HG03025 (cell line): ENCODE measurements at regions not wholly inside any gene's neighbourhood (a gene's known extent, or its start where the extent isn't known, plus 50 kb on each side); places are given as distances from the start of the nearest gene placed in this dataset.
"Not testable (repeated sequence)": the region's sequence is repeated elsewhere in the genome, so short reads cannot be mapped to it uniquely, and the experiment has no call there.

Experiments used
- ATAC-seq: cut with Tn5 transposase; IDR thresholded peaks from one replicate; pipeline ENCODE4 v1.9.1; 2021; ENCODE audit warnings: mild to moderate bottlenecking, moderate library complexity; ENCODE audit not compliant: unreplicated experiment, low FRiP score

DNA sequence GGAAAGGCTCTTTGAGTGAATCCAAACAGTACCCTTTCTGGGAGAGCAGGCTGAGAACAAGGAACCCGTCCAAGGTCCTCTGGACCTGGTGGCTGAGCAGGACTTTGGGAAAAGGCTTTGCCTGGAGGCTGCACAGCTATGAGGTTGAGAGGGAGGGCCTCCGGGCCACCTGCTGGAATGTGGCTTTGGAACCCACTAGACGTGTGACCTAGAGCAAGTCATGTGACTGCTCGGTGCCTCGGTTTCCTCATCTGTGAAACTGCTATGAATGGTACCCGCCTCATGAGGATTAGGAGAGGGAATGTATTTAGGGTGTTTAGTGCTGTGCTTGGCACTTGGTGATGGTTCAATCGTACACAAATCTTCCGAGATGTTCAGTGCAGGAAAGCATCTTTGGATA lies 50.4 kb downstream of the HAPSTR1 start:
- no peak for ATAC-seq

DNA sequence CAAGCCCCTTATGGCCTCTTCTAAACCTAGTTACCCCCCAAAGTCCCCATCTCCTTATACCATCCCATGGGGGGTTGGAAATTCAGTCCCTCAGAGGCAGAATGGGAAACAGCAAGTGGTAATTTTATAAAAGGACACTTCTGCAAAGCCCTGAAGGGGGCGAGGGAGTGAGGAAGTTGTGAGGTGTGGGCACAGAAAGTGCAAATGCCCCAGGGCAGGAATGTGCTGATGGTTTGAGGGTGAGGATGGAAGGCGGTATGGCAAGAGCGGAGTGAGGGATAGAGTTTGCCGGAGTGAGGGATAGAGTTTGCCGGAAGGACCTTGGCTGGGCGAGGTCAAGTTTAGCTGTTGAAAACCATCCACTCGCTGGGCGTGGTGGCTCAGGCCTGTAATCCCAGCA lies 52.7 kb downstream of the HAPSTR1 start:
- no peak for ATAC-seq

DNA sequence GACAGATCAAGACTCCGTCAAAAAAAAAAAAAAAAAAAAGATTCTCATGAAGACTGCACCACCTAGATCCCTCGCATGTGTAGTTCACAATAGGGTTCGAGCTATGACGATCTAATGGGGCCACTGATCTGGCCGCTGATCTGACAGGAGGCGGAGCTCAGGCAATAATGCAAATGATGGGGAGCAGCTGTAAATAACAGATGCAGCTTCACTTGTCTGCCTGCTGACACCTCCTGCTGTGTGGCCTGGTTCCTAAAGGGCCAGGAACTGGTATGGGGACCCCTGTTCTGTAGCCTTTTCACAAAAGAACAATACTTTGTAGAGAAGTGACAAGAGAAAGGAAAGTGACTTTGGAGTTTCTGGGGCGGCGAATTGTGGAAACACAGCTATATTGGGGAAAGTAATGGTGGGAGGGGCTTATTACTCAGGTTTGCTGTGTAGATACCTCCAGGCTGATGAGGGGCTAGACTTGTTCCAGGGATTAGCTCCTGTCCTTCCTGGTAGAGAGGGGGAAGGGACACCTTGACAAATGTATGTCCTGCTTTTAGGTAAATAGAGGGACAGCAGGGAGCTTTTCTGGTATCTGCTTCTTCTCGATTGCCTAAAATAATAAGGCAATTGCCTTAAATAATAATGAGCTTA lies 57.1 kb downstream of the HAPSTR1 start:
- no peak for ATAC-seq

DNA sequence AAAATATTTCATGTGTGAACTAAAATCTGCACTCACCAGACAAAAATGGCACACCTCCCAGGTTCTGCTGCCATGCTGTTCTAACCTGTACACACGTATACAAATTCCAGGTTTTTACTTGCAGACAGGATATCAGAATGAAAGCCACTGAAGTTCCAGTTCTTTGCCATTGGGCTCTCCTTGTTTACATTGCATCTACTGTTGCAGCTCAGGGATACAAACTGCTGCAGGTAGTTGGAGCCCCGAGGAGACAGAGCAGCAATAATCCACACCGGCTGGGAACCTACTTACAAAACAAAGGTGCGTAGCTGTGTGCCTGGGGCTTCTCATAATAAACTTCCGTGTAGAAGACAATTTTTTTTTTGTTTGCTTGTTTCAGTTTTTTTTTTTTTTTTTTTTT lies 59.6 kb downstream of the HAPSTR1 start:
- no peak for ATAC-seq

DNA sequence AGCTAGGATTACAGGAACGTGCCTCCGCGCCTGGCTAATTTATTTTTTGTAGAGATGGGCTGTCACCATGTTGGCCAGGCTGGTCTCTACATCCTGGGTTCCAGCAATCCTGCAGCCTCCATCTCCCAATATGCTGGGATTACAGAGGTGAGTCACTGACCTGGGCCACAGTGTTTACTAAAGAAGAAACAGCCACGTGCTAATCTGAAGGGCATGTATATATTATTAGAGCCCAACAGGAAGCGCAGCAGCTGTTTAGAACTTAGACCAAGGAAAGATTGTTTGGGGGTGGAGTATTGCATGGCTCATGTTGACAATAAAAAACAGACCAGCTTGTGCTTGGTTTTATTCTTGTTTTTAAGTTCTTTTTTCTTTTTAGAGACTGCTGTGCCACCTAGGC lies 60.2 kb downstream of the HAPSTR1 start:
- no peak for ATAC-seq

DNA sequence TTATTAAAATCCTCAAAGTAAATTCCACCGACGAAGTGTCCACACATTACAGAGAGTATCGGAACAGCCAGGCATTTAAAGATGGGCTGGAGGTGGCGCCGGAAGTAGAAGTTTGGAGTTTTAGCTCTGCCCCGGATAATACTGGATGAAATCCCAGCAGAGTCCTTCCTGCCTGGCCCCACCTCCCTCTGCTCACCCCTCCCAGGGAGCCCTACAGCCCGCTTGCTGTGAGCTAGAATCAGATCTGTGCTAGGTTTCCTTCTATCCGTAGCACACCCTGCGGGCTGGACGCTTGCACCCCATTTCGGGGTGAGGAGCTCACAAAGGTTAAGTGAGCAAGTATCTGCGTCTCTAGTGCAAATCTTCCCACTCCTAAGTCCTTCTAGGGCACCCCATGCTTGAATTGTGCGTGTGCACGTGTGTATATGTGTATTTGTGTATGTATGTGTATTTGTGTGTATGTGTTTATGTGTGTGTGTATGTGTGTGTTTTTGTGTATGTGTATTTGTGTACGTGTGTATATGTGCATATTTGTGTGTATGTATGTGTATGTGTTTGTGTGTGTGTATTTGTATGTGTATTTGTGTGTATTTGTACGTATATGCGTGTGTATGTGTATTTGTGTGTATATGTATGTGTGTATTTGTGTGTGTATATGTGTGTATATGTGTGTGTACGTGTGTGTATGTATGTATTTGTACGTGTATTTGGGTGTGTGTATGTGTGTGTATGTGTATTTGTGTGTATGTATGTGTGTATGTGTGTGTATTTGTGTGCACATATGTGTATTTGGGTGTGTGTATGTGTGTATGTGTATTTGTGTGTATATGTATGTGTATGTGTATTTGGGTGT lies 61.4 kb downstream of the HAPSTR1 start:
- no peak for ATAC-seq

DNA sequence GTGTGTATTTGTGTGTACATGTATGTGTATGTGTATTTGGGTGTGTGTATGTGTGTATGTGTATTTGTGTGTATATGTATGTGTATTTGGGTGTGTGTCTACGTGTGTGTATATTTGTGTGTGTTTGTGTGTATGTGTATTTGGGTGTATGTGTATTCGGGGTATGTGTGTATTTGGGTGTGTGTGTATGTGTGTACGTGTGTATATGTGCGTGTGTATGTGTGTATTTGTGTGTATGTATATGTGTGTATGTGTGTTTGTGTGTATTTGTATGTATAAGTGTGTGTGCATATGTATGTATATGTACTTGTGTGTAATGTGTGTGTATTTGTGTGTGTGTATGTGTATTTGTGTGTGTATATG lies 62.0 kb downstream of the HAPSTR1 start:
- no peak for ATAC-seq

DNA sequence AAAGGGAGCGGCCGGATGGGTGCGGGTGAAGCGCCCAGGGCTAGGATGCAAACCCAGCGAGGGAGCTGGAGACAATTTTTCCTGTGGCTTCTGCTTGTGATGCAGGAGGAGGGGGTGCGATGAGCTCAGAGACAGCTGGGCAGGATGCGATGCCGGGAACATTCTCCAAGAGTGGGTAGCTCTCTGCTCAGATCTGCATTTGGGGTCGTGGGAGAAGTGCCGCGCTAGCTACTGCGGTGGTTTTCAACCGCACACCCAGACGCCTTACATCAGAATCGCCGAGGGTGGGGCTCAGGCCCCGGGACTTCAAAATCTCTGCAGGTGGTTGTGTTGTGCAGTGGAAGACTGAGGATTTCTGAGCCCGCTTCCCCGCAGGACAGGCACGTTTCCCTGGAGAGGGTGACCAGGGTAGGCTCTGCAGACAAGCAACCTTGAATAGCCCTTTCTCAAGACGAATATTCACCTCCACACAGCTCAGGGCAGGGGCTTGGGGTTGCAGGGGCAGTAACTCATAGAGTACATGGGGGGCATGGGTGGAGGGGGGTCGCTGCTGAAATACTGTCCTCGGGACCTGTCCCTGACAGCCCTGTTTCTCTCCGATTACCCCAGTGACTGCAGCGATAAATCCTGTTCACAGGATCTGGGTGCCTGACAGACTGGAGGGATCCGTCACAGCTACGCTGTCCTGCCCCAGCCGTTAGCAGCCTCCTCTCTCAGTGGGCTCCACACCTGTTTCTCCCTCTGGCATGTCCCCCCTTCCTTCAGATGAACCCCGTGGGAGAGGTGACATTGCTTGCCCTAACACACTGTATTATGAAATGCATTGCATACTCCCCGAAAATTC lies 63.3 kb downstream of the HAPSTR1 start:
- ATAC-seq, result no peak

DNA sequence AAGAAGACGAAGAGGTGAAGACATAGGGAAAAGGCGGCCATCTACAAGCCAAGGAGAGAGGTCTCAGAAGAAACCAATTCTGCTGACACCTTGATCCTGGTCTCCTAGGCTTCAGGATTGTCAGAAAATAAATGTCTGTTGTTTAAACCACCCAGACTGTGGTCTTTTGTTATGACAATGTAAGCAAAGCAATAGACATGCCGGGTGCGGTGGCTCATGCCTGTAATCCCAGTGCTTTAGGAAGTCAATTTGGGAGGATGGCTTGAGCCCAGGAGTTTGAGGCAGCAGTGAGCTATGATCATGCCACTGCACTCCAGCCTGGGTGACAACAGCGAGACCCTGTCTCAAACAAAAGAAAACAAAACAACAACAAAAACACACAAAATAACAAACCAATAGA lies 64.4 kb downstream of the HAPSTR1 start:
- ATAC-seq, result no peak

DNA sequence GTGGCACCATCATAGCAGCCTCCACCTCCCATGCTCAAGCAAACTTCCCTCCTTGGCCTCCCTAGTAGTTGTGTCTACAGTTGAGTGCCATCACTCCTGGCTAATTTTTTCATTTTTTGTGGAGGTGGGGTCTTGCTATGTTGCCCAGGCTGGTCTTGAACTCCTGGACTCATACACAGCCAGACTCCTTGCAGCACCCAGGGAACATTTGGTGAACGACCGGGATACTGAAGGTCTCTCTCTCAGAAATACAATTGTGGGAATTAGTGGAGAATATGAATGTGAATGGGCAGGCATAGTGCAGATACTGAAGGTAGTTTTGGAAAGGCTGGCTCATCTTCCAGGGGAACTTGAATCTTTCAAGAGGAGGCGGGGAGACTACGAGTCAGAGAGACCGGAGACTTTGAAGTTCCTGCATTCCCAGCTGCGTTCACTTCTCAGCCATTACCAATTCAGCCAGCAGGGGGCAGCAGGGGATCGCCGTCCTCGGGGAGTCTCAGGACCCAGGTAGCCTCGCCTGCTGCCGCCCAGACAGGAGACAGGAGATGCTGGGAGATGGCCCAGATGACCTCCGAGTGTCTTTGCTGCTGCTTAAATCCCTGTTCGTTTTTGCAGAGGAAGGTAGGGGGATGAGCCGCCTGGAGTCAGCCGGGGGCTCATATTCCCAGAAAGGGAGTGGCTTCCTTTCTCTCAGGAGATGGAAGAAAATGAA lies 68.6 kb downstream of the HAPSTR1 start:
- no peak for ATAC-seq

DNA sequence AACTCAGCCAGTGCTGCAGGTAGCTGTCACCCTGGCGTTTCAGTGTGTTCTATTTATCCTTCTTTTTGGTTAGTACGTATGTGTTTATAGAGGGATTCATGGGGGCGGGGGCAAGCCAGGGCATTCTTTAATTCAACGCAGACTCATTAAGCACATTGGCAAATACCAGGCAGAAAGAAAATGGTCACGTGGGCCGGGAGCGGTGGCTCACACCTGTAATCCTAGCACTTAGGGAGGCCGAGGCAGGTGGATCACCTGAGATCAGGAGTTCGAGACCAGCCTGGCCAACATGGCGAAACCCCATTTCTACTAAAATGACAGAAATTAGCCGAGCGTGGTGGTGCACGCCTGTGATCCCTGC lies 69.1 kb downstream of the HAPSTR1 start:
- ATAC-seq, result no peak

DNA sequence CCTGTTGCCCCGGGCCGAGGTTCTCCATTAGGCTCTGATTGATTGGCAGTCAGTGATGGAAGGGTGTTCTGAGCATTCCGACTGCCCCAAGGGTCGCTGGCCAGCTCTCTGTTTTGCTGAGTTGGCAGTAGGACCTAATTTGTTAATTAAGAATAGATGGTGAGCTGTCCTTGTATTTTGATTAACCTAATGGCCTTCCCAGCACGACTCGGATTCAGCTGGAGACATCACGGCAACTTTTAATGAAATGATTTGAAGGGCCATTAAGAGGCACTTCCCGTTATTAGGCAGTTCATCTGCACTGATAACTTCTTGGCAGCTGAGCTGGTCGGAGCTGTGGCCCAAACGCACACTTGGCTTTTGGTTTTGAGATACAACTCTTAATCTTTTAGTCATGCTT lies 74.2 kb downstream of the HAPSTR1 start:
- ATAC-seq, result no peak

DNA sequence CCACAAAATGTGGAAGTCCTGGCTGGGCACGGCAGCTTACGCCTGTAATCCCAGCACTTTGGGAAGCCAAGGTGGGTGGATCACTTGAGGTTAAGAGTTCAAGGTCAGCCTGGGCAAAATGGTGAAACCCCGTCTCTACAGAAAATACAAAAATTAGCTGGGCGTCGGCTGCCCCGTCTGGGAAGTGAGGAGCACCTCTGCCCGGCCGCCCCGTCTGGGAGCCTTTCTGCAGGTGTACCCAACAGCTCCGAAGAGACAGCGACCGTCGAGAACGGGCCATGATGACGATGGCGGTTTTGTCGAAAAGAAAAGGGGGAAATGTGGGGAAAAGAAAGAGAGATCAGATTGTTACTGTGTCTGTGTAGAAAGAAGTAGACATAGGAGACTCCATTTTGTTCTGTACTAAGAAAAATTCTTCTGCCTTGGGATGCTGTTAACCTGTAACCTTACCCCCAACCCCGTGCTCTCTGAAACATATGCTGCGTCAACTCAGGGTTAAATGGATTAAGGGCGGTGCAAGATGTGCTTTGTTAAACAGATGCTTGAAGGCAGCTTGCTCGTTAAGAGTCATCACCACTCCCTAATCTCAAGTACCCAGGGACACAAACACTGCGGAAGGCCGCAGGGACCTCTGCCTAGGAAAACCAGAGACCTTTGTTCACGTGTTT lies 75.0 kb downstream of the HAPSTR1 start:
- ATAC-seq, result not testable (repeated sequence)

DNA sequence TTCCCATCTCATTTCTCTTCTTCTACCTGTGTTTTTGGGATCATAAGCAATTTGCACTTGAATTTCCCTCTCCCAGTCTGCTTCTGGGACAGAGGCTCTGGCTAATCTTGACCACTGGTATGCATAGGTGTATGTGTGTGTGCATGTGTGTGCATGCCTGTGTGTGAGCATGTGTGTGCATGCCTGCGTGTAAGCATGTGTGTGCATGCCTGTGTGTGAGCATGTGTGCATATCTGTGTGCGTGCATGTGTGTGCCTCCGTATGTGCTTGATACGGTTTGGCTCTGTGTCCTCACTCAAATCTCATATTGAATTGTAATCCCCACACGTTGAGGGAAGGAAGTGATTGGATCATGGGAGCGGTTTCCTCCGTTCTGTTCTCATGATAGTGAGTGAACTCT lies 77.7 kb downstream of the HAPSTR1 start:
- no peak for ATAC-seq

DNA sequence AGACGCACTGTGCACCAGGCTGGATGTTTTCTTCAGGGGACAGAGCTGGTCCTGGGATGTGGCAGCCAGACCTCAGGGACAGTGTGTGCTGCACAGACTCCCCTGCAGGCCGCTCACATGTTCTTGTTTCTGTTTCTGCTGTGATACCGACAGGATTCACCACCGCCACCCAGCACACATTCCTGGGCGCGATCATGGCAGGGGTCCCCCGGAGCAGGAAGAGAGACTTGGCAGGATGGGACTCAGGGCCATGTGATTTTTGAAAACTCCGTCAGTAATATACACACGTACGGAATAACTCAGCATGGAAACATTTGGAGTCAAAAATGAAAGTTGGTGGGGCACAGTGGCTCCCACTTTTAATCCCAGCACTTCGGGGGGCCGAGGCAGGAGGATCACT lies 79.0 kb downstream of the HAPSTR1 start:
- no peak for ATAC-seq

DNA sequence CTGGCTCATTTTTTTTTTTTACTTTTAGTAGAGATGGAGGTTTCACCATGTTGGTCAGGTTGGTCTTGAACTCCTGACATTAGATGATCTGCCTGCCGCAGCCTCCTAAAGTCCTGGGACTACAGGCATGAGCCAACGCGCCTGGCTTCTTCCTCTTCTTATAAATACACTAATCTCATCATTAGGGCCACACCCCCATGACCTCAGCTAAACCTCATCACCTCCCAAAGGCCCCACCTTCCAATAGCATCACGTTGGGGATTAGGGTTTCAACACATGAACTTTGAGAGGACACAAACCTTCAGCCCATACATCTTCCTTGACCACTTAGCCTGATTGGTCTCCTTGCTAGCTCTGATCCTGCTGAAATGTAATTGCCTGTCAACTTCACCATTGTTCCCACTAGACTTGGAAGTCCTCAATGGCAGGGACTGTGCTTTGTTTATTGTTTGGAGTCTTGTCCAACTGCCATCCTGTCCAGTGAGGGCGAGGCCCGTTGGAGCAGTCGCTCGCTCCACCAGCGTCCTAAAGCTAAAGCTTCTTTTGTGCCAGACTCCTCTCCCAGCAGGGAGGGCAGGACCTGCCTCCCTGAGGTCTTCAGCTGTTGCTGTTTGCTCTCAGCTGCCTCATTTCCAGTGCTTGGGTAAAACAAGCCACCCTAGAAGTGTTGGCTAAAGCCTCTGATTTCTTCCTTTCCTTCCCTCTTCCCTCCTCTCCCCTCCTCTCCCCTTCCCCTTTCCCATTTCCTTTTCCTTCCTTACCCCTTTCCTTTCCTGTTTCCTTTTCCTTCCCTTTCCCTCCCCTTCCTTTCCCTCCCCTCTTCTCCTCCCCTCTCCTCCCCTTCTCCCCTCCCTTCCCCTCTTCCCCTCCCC lies 85.3 kb downstream of the HAPSTR1 start:
- ATAC-seq, result no peak

DNA sequence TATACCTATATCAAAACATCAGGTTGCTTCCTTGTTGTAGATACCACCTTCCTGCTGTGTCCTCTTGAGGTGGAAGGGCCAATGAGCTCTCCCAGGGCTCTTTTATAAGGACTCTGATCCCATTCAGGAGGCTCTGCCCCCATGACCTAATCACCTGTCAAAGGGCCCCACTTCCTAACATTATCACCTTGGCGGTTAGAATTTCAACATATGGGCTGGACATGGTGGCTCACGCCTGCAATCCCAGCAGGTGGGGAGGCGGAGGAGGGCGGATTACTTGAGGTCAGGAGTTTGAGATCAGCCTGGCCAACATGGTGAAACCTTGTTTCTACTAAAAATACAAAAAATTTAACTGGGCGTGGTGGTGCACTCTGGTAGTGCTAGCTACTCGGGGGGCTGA lies 86.4 kb downstream of the HAPSTR1 start:
- ATAC-seq, result no peak

DNA sequence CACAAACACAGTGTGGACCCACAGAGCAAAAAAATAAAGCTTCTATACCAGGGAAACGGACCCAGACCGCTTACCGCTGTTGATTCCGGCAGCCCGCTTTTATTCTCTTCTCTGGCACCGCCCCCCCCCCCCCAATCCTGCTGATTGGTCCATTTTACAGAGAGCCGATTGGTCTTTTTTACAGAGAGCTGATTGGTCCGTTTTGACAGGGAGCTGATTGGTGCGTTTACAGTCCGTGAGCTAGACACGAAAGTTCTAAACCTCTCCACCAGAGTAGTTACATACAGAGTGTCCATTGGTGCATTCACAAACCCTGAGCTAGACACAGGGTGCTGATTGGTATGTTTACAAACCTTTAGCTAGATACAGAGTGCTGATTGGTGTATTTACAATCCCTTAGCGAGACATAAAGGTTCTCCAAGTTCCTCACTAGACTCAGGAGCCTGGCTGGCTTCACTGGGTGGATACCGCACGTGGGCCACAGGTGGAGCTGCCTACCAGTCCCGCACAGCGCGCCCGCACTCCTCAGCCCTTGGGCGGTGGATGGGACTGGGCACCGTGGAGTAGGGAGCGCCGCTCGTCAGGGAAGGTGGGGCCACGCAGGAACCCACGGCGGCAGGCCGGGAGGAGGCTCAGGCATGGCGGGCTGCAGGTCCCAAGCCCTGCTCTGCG lies 92.4 kb downstream of the HAPSTR1 start:
- ATAC-seq, result no peak

DNA sequence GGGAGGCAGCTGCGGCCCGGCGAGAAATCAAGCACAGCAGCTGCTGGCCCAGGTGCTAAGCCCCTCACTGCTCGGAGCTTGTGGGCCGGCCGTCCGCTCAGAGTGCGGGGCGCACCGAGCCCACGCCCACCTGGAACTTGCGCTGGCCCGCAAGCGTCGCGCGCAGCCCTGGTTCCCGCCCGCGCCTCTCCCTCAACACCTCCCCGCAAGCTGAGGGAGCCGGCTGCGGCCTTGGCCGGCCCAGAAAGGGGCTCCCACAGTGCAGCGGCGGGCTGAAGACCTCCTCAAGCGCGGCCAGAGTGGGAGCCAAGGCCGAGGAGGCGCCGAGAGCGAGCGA lies 92.9 kb downstream of the HAPSTR1 start:
- ATAC-seq, result no peak
